Fibroblast of pulmonary artery (primary cell): ENCODE measurements at regions not wholly inside any gene's neighbourhood (a gene's known extent, or its start where the extent isn't known, plus 50 kb on each side); places are given as distances from the start of the nearest gene placed in this dataset.
A peak's percentile ranks its signal among the peaks of the same experiment; 100 is the strongest.
"Not testable (repeated sequence)": the region's sequence is repeated elsewhere in the genome, so short reads cannot be mapped to it uniquely, and the experiment has no call there.

Source experiments
- DNase-seq: peaks from one replicate; pipeline ENCODE4 v3.0.0-alpha.2; 2010; ENCODE audit warnings: low read depth
- H3K4me3 ChIP-seq: replicated peaks from 2 replicates; pipeline ENCODE4 v1.5.1; 2011; ENCODE audit warnings: low read depth, mild to moderate bottlenecking, control low read depth, low read length, moderate library complexity
- TF ChIP-seq, protein P1 (sequence below): IDR thresholded peaks from 2 replicates; pipeline ENCODE4 v1.5.1; 2011; ENCODE audit warnings: mild to moderate bottlenecking, control low read depth, low read length, inconsistent platforms; ENCODE audit errors: missing control alignments

DNA sequence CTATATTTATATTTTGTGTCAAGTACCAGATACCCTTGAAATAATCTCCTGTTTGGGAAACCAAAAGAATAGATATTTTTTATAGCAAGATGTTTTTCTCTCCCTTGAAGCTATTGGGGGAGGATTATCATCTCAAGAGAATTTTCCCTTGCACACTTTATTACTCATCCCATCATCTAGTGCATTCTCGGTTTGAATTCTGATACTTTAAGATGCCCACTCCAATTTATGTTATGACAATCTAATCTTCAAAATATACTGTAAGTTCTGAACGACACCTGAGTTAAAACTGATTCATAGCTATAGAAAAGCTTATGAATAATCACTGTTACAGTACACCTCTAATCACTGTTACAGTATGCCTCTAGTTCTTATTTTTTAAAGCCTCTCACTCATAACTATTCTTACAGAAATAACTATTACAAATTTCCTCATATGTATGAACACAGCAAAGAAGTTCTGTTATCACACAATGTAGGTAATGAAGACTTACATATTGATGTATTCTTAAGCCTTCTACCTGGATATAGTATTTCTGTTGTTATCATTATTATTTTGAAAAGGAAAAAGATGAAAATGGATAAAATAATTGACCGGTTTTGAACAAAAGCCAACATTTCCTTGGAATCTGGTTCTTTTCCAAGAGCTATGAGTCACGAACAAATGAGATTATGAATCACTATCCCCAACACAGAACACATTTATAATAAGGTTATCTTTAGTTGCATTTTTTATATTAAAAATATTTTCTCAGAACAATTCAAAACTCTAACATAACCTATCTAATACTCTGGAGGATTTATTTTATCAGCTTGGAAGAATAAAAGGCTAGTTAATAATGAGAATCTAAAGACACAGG lies 72.3 kb upstream of the FAM13C start:
- peak; percentile 50 for DNase-seq
- TF ChIP-seq, protein P1, sequence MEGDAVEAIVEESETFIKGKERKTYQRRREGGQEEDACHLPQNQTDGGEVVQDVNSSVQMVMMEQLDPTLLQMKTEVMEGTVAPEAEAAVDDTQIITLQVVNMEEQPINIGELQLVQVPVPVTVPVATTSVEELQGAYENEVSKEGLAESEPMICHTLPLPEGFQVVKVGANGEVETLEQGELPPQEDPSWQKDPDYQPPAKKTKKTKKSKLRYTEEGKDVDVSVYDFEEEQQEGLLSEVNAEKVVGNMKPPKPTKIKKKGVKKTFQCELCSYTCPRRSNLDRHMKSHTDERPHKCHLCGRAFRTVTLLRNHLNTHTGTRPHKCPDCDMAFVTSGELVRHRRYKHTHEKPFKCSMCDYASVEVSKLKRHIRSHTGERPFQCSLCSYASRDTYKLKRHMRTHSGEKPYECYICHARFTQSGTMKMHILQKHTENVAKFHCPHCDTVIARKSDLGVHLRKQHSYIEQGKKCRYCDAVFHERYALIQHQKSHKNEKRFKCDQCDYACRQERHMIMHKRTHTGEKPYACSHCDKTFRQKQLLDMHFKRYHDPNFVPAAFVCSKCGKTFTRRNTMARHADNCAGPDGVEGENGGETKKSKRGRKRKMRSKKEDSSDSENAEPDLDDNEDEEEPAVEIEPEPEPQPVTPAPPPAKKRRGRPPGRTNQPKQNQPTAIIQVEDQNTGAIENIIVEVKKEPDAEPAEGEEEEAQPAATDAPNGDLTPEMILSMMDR, result no peak
- H3K4me3 ChIP-seq, result no peak overlapping the region

DNA sequence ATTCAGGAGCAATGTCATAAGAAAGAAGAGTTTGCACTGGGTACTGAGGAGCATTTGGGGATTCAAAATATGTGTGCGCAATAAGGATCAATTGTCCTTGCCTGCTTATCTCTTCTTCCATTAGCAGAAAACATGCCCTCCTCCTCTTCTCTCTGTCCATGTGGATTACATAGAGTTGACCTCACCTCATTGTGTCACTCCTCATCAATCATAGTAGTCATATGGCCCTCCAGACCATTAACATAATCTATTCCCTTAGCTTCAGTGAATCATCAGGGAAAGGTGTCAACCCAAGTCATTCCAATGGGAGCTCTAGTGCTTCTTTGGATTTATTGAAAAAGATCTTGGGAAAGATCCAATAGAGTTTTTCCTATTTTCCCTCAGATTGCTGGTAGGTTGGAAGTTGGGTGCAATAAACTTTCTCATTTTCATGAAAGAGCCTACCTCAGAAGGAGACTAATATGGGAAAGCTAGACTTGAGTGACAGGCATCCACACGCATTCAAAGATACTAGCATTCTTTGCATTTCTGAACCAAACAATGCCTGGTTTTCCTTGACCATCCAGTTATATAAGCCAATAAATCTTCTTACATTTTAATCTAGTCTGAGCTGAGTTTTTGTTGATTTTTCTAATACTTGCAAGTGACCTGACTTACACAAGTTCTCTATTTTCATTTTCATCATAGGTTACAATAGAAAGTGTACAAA lies 71.5 kb upstream of the FAM13C start:
- DNase-seq, result peak; percentile 17

DNA sequence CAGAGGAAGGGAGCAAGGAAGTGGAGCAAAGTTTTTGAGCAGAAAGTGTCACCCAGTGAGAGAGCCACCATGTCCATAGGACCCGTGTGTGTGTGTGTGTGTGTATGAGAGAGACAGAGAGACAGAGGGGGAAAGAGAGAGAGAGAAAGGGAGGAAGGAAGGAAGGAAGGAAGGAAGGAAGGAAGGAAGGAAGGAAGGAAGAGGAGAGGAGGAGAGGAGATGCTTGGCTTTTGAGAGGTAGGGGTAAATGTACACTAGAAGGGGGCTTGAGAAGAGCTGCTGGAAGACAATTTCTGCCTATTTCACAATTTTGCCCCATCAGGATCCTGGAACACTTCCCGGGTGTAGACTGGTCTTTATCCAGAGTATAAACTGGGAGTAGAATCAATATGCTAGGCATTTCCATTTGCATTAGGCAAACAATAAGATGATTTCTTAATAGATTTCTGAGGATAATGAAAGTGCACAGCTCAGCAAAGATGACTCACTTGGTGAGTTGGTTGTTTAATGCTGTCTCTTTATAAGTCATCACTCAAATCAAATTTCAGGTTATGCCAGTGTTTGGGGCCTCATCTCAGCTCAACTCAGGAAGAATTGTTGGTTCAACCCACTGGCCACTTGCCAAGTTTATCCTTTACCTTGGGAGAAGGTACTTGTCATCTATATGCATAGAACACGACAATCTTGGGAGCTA lies 70.0 kb upstream of the FAM13C start:
- no peak overlapping the region for H3K4me3 ChIP-seq
- TF ChIP-seq, protein P1, result no peak
- peak; percentile 41 for DNase-seq

More for the DNA sequence above, 71.5 kb upstream of the FAM13C start:
- no peak overlapping the region for H3K4me3 ChIP-seq
- TF ChIP-seq, protein P1, result no peak

DNA sequence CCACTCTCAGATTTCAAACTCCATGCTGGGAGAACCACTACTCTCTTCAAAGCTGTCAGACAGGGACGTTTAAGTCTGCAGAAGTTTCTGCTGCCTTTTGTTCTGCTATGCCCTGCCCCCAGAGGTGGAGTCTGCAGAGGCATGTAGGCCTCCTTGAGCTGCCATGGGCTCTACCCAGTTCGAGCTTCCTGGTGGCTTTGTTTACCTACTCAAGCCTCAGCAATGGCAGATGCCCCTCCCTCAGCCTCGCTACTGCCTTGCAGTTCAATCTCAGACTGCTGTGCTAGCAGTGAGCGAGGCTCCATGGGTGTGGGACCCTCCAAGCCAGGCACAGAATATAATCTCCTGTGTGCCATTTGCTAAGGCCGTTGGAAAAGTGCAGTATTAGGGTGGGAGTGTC lies 51.4 kb upstream of the FAM13C start:
- not testable (repeated sequence) for DNase-seq, H3K4me3 ChIP-seq
